SU-DHL-6 (cell line): ENCODE measurements at regions not wholly inside any gene's neighbourhood (a gene's known extent, or its start where the extent isn't known, plus 50 kb on each side); places are given as distances from the start of the nearest gene placed in this dataset.

Experiments used
- CTCF ChIP-seq: fragments of 200-600 bp; sonication (generic); IDR thresholded peaks from one replicate; pipeline ENCODE4 v1.5.1; 2017; ENCODE audit warnings: antibody characterized with exemption, mild to moderate bottlenecking, low read length, moderate library complexity; ENCODE audit not compliant: insufficient read depth, poor library complexity, severe bottlenecking
- EZH2phosphoT487 ChIP-seq: fragments of 200-600 bp; sonication (generic), shearing (Covaris generic); conservative IDR thresholded peaks from 2 replicates; pipeline ENCODE4 v1.6.1; 2018; ENCODE audit warnings: mild to moderate bottlenecking, antibody characterized with exemption, low read length, moderate library complexity, mixed read lengths

- no peak for TF ChIP-seq CTCF
- no peak for TF ChIP-seq EZH2phosphoT487
Measured at GRCh38 chr4:75107755-75108612, 175.1 kb downstream of the PARM1 start.
